Fibroblast of lung (primary cell): ENCODE measurements at regions not wholly inside any gene's neighbourhood (a gene's known extent, or its start where the extent isn't known, plus 50 kb on each side); places are given as distances from the start of the nearest gene placed in this dataset.

Experiments used
- DNase-seq, 2 donors: peaks; one replicate each; pipeline versions ENCODE4 v3.0.0 to v3.0.0-alpha.2; 2010; ENCODE audit warnings: low read depth in 2 of 2
- H2AFZ ChIP-seq: 2 replicates; pipeline ENCODE4 v1.5.1; 2012; ENCODE audit warnings: low read length, control low read depth, inconsistent platforms
- H3K27ac ChIP-seq: 2 replicates; pipeline ENCODE4 v1.5.1; 2011; ENCODE audit warnings: low read length, control low read depth; ENCODE audit not compliant: insufficient read depth
- H3K27me3 ChIP-seq: 2 replicates; pipeline ENCODE4 v1.5.1; 2011; ENCODE audit warnings: mild to moderate bottlenecking, low read length; ENCODE audit not compliant: control insufficient read depth, insufficient read depth
- H3K36me3 ChIP-seq: 2 replicates; pipeline ENCODE4 v1.5.1; 2011; ENCODE audit warnings: low read length; ENCODE audit not compliant: control insufficient read depth, insufficient read depth
- H3K4me1 ChIP-seq: 2 replicates; pipeline ENCODE4 v1.5.1; 2011; ENCODE audit warnings: low read length; ENCODE audit not compliant: control insufficient read depth, insufficient read depth; ENCODE audit errors: extremely low read depth
- H3K4me2 ChIP-seq: 2 replicates; pipeline ENCODE4 v1.5.1; 2011; ENCODE audit warnings: low read length, control low read depth; ENCODE audit not compliant: insufficient read depth; ENCODE audit errors: extremely low read depth
- H3K4me3 ChIP-seq, 4 experiments: fragments of 200-600 bp in 1 of 4; sonication (generic) in 1 of 4; replicated peaks in 1 of 4; 2 replicates each; pipeline ENCODE4 v1.5.1; 2011 to 2016; ENCODE audit warnings: low read length in 4 of 4, low read depth in 3 of 4, mild to moderate bottlenecking in 3 of 4, control low read depth in 2 of 4, inconsistent platforms in 1 of 4, mixed read lengths in 1 of 4; ENCODE audit not compliant: insufficient read depth in 1 of 4; ENCODE audit errors: control extremely low read depth in 1 of 4
- H3K79me2 ChIP-seq: 2 replicates; pipeline ENCODE4 v1.5.1; 2012; ENCODE audit warnings: mild to moderate bottlenecking, low read length, inconsistent platforms; ENCODE audit not compliant: control insufficient read depth, insufficient read depth
- H3K9ac ChIP-seq: 2 replicates; pipeline ENCODE4 v1.5.1; 2011; ENCODE audit warnings: mild to moderate bottlenecking, low read length, control low read depth; ENCODE audit not compliant: insufficient read depth
- H3K9me3 ChIP-seq: 2 replicates; pipeline ENCODE4 v1.5.1; 2012; ENCODE audit warnings: low read depth, low read length; ENCODE audit not compliant: control insufficient read depth, insufficient read depth
- H4K20me1 ChIP-seq: 2 replicates; pipeline ENCODE4 v1.5.1; 2011; ENCODE audit warnings: low read length; ENCODE audit not compliant: control insufficient read depth, insufficient read depth; ENCODE audit errors: extremely low read depth
- CTCF ChIP-seq, 2 donors: IDR thresholded peaks in 1 of 2; conservative IDR thresholded peaks in 1 of 2; 1 replicate in 1 of 2; 2 replicates in 1 of 2; pipeline ENCODE4 v1.5.1; 2011 to 2012; ENCODE audit warnings: low read length in 2 of 2, control low read depth in 1 of 2, inconsistent platforms in 1 of 2, low read depth in 1 of 2, mild to moderate bottlenecking in 1 of 2
- EZH2 ChIP-seq: IDR thresholded peaks from 2 replicates; pipeline ENCODE4 v1.5.1; 2012; ENCODE audit warnings: low read length, control low read depth, mild to moderate bottlenecking; ENCODE audit errors: missing control alignments

- Histone ChIP-seq H3K27ac (no peak overlapping the region), H3K4me2 (no peak overlapping the region), H3K9ac (no peak overlapping the region), H3K36me3 (no peaks in the 10 kb centered on the region), H2AFZ (no peak overlapping the region), H3K9me3 (no peaks in the 10 kb centered on the region), H4K20me1 (no peaks in the 10 kb centered on the region), H3K4me3 (no peak overlapping the region), H3K27me3 (no peaks in the 10 kb centered on the region), H3K79me2 (no peaks in the 10 kb centered on the region), H3K4me1 (no peaks in the 10 kb centered on the region)
- no peak for TF ChIP-seq EZH2
- TF ChIP-seq CTCF (conservative IDR thresholded peaks at IDR 0.05 in 1 of 2, IDR thresholded peaks at IDR 0.05 in 1 of 2; ENCODE audit: low read depth in 1 of 2, low read length in 2 of 2) = no peak
- no peak for DNase-seq
Measured at GRCh38 chr6:110035321-110035720, 57.2 kb downstream of the GPR6 start.

GRCh38 chr6:110036408-110037302 lies 58.5 kb downstream of the GPR6 start:
- H3K27ac ChIP-seq = no peak overlapping the region
- H3K4me1 ChIP-seq = no peaks in the 10 kb centered on the region
- no peaks in the 10 kb centered on the region for H3K36me3 ChIP-seq

More at GRCh38 chr6:110036408-110037302, 58.5 kb downstream of the GPR6 start:
- no peaks in the 10 kb centered on the region for H4K20me1 ChIP-seq
- H3K79me2 ChIP-seq = no peaks in the 10 kb centered on the region
- TF ChIP-seq CTCF (conservative IDR thresholded peaks at IDR 0.05 in 1 of 2, IDR thresholded peaks at IDR 0.05 in 1 of 2; ENCODE audit: low read depth in 1 of 2, low read length in 2 of 2) = no peak
- TF ChIP-seq EZH2 = no peak
- no peak for DNase-seq
- no peaks in the 10 kb centered on the region for H3K27me3 ChIP-seq
- no peak overlapping the region for H3K4me3 ChIP-seq
- no peak overlapping the region for H3K9ac ChIP-seq
- H2AFZ ChIP-seq = no peak overlapping the region
- no peak overlapping the region for H3K4me2 ChIP-seq
- H3K9me3 ChIP-seq = no peaks in the 10 kb centered on the region
